ENCODE measurements at regions not wholly inside any gene's neighbourhood (a gene's known extent, or its start where the extent isn't known, plus 50 kb on each side); places are given as distances from the start of the nearest gene placed in this dataset.
"Not testable (repeated sequence)": the region's sequence is repeated elsewhere in the genome, so short reads cannot be mapped to it uniquely, and the experiment has no call there.

DNA sequence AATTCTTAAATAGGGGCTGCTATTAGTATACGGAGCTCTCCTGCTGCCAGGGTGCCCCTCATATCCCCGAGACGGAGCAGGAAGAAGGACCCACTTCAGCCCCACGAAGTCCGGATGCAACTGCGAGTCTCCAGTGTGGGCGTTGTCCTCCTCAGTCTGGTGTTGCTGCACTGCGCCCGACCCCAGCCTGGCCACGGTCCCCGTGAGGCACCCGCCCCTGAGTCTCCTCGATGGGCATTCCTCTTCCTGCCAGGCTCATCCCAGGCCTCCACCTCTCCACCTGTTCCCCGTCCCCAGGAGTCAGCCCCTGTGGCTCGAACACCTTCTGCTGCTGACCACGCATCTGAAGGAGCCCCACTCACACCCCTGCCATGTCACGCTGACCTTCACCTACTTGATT is 68.1 kb upstream of the SFSWAP start:
- no peak for DNase-seq

DNA sequence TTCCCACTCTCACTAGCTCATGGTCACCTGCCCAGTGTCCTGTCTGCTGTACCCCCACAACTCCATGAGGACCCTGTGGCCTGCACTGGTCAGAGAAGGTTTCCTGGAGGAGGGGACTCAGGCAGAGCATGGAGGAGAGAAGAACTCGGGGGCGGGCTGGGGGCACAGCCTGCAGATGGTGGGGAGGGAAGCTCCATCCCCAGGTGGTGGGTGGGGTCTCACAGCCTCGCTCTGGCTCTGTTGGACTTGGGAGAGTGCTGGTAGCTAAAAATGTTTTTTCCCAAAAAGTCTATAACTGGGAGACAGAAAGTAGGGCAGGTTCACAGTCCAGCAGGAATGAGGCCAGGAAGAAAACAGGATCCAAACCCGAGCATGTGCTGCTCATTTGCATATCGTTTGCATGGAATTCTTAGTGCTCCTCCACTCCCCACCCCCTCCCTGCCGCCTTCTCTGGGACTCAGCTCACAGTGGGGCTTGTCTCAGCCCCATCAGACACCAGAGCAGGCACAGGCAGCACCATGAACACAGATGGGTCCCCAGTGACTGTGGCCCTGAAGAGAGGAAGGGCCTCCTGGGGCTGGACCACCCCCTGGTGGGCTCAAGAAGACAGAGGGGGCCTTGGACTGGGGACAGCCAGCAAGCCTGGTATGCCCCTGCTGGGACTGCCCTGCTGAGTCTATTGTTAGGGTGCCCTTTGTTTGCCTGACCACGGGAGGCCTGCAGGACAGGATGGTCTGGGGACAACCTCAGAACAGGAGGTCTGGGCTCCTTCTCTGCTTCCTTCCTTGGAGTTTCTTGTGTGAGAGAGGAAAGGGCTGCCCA is 67.0 kb upstream of the SFSWAP start:
- DNase-seq = no peak

GRCh38 chr12:131644481-131644880 is 66.4 kb upstream of the SFSWAP start:
- no peak for DNase-seq

- not testable (repeated sequence) for DNase-seq
Measured at GRCh38 chr12:131644917-131645316, 66.0 kb upstream of the SFSWAP start.

GRCh38 chr12:131645557-131645956 is 65.3 kb upstream of the SFSWAP start:
- not testable (repeated sequence) for DNase-seq

- DNase-seq = not testable (repeated sequence)
Measured at GRCh38 chr12:131646444-131646843, 64.4 kb upstream of the SFSWAP start.

- DNase-seq = no peak
Measured at GRCh38 chr12:131647667-131648066, 63.2 kb upstream of the SFSWAP start.

DNA sequence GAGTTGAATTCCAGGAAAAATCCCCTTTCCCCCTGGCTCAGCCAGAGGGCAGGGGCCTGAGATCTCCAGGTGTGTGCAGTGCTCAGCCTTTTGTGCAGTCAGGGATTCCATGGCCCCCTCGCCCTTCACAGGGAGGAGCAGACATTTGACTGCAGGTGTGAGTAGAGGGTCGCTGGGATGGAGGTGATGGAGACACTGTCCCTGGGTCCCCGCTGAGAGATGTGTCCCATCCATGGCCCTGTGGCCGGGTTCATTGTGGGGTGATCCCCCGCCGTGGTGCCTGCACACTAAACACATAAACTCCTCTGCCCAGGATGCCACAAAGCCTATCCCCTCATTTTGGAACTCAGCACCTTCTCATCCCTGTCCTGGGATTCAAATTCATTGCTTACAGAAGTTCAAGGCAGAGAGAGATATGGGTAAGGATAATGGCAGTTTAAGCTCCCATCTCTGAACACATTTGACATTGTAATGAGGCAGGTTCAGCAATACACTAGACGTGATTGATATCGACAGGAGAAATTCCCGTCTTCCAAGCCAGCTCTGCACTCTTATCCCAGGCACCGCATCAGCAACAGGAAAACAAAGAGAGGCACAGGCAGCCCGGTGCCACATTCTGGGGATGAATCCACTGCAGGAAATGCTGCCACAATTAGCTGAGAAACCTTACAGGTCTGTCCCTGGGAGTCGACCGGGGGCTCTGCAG is 55.3 kb upstream of the SFSWAP start:
- not testable (repeated sequence) for DNase-seq

DNA sequence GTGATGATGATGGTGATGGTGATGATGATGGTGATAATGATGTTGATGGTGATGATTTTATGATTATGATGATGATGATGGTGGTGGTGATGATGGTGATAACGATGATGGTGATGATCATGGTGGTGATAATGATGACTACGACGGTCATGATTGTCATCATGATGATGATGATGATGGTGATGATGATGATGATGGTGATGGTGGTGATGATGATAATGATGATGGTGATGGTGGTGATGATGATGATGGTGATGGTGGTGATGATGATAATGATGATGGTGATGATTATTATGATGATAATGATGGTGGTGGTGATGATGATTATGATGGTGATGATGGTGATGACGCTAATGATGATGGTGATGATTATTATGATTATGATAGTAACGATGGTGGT is 54.1 kb upstream of the SFSWAP start:
- DNase-seq = not testable (repeated sequence)

DNA sequence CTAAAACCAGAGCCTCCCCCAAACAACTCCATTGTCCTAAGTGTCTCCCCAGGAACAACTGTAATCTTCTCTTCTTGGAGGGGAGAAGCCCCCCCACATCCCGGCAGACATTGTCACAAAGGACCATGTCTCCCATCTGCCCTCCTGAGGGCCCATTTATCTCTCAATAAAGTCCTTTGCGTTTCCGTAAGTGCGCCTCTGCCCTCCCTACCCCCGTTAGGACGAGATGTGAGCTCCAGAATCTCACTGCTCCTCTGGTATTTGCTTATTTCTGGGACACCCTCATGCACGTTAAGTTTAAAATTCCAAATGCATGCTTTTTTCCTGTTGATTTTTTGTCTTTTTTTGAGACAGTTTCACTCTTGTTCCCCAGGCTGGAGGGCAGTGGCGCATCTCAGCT is 52.3 kb upstream of the SFSWAP start:
- not testable (repeated sequence) for DNase-seq

DNA sequence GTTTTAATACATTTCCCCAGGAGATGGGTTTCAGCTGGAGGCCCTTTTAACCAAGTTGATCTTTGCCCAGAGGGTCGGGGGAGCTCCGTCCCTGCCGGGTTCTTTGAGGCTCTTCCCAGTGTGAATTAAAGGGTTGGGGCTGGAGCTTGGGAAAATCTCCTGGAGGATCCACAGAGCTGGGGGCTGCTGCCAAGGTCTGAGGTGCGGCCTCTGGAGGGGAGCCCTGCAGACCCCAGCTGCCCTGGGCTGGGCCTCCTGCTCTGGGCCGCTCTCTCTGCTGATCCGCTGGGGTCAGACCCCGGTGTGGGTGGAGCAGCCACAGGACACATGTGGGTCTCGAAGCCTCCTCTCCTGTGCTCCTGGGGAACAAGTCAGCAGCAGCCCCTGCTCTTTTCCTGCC is 51.4 kb upstream of the SFSWAP start:
- not testable (repeated sequence) for DNase-seq

DNA sequence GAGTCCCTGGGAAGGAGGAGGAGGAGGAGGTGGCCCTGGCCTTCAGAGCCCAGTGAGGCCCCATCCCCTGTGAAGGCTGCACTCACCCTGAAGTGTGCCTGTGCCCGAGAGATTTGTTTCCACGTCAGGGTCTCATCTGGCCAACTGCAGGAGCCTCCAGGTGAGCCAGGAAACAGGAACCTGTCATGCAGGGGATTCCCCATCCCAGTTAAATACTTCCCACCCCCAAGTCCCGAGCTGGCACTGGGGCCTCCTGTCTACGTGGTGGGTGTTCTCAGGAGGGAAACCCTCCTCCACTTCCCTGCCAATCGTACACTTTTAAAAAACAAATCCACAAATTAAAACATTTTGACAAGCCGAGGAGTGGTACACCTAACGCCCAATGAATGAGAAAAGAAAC is 50.9 kb upstream of the SFSWAP start:
- DNase-seq = not testable (repeated sequence)

GRCh38 chr12:131660401-131660800 is 50.5 kb upstream of the SFSWAP start:
- DNase-seq = not testable (repeated sequence)

Data from effector CD4-positive, alpha-beta T cell (primary cell).